ENCODE measurements at regions not wholly inside any gene's neighbourhood (a gene's known extent, or its start where the extent isn't known, plus 50 kb on each side); places are given as distances from the start of the nearest gene placed in this dataset.
"Not testable (repeated sequence)": the region's sequence is repeated elsewhere in the genome, so short reads cannot be mapped to it uniquely, and the experiment has no call there.

- DNase-seq (ENCODE audit: low read depth in 3 of 3, low spot score in 1 of 3), result no peak
Observed at GRCh38 chr20:40634891-40635290, 54.1 kb downstream of the MAFB start.

GRCh38 chr20:40633123-40633850 lies 55.7 kb downstream of the MAFB start:
- DNase-seq (ENCODE audit: low read depth in 3 of 3, low spot score in 1 of 3), result no peak

GRCh38 chr20:40632346-40632976 lies 56.6 kb downstream of the MAFB start:
- DNase-seq (ENCODE audit: low read depth in 3 of 3, low spot score in 1 of 3), result no peak

- no peak for DNase-seq (ENCODE audit: low read depth in 3 of 3, low spot score in 1 of 3)
Observed at GRCh38 chr20:40631119-40631631, 57.9 kb downstream of the MAFB start.

- no peak for DNase-seq (ENCODE audit: low read depth in 3 of 3, low spot score in 1 of 3)
Observed at GRCh38 chr20:40630713-40631112, 58.3 kb downstream of the MAFB start.

- DNase-seq (ENCODE audit: low read depth in 3 of 3, low spot score in 1 of 3), result no peak
Observed at GRCh38 chr20:40630099-40630498, 58.9 kb downstream of the MAFB start.

- DNase-seq (ENCODE audit: low read depth in 3 of 3, low spot score in 1 of 3), result no peak
Observed at GRCh38 chr20:40628877-40629276, 60.2 kb downstream of the MAFB start.

GRCh38 chr20:40619053-40619452 lies 70.0 kb downstream of the MAFB start:
- not testable (repeated sequence) for DNase-seq (ENCODE audit: low read depth in 3 of 3, low spot score in 1 of 3)

- DNase-seq (ENCODE audit: low read depth in 3 of 3, low spot score in 1 of 3), result no peak
Observed at GRCh38 chr20:40617594-40617993, 71.4 kb downstream of the MAFB start.

GRCh38 chr20:40612837-40613236 lies 76.2 kb downstream of the MAFB start:
- no peak for DNase-seq (ENCODE audit: low read depth in 3 of 3, low spot score in 1 of 3)

GRCh38 chr20:40612247-40612646 lies 76.8 kb downstream of the MAFB start:
- no peak for DNase-seq (ENCODE audit: low read depth in 3 of 3, low spot score in 1 of 3)

GRCh38 chr20:40610730-40611129 lies 78.3 kb downstream of the MAFB start:
- DNase-seq (ENCODE audit: low read depth in 3 of 3, low spot score in 1 of 3), result no peak

GRCh38 chr20:40607927-40608326 lies 81.1 kb downstream of the MAFB start:
- no peak for DNase-seq (ENCODE audit: low read depth in 3 of 3, low spot score in 1 of 3)

- DNase-seq (ENCODE audit: low read depth in 3 of 3, low spot score in 1 of 3), result no peak
Observed at GRCh38 chr20:40606660-40607059, 82.4 kb downstream of the MAFB start.

GRCh38 chr20:40606237-40606636 lies 82.8 kb downstream of the MAFB start:
- DNase-seq (ENCODE audit: low read depth in 3 of 3, low spot score in 1 of 3), result no peak

- DNase-seq (ENCODE audit: low read depth in 3 of 3, low spot score in 1 of 3), result no peak
Observed at GRCh38 chr20:40604416-40604815, 84.6 kb downstream of the MAFB start.

- no peak for DNase-seq (ENCODE audit: low read depth in 3 of 3, low spot score in 1 of 3)
Observed at GRCh38 chr20:40603057-40603651, 85.9 kb downstream of the MAFB start.

GRCh38 chr20:40602381-40602780 lies 86.7 kb downstream of the MAFB start:
- no peak for DNase-seq (ENCODE audit: low read depth in 3 of 3, low spot score in 1 of 3)

GRCh38 chr20:40600441-40601219 lies 88.4 kb downstream of the MAFB start:
- no peak for DNase-seq (ENCODE audit: low read depth in 3 of 3, low spot score in 1 of 3)

- DNase-seq (ENCODE audit: low read depth in 3 of 3, low spot score in 1 of 3), result no peak
Observed at GRCh38 chr20:40599987-40600386, 89.0 kb downstream of the MAFB start.

GRCh38 chr20:40592941-40593340 lies 96.1 kb downstream of the MAFB start:
- no peak for DNase-seq (ENCODE audit: low read depth in 3 of 3, low spot score in 1 of 3)

GRCh38 chr20:40591536-40591935 lies 97.5 kb downstream of the MAFB start:
- no peak for DNase-seq (ENCODE audit: low read depth in 3 of 3, low spot score in 1 of 3)
